Neutrophil (primary cell): ENCODE measurements at regions not wholly inside any gene's neighbourhood (a gene's known extent, or its start where the extent isn't known, plus 50 kb on each side); places are given as distances from the start of the nearest gene placed in this dataset.

Source experiments
- H3K27ac ChIP-seq: fragments of 200-600 bp; sonication (generic); 2 replicates; pipeline ENCODE4 v1.5.1; 2016; ENCODE audit warnings: mild to moderate bottlenecking, moderate library complexity
- H3K27me3 ChIP-seq: fragments of 200-600 bp; sonication (generic); 2 replicates; pipeline ENCODE4 v1.6.0; 2016; ENCODE audit warnings: mild to moderate bottlenecking
- H3K36me3 ChIP-seq: fragments of 200-600 bp; sonication (generic); 2 replicates; pipeline ENCODE4 v1.5.1; 2017
- H3K4me1 ChIP-seq, 2 experiments: fragments of 200-600 bp in 1 of 2; sonication (generic) in 1 of 2; 1 replicate in 1 of 2; 2 replicates in 1 of 2; pipeline versions ENCODE4 v1.5.1 to v1.6.1; 2013 to 2016; ENCODE audit warnings: low read depth in 1 of 2, low read length in 1 of 2, mild to moderate bottlenecking in 1 of 2, moderate library complexity in 1 of 2; ENCODE audit not compliant: control insufficient read depth in 1 of 2, insufficient read depth in 1 of 2
- H3K4me3 ChIP-seq, 2 experiments: fragments of 200-600 bp in 1 of 2; sonication (generic) in 1 of 2; 1 replicate in 1 of 2; 2 replicates in 1 of 2; pipeline ENCODE4 v1.5.1; 2013 to 2016; ENCODE audit warnings: low read depth in 1 of 2, low read length in 1 of 2, mild to moderate bottlenecking in 1 of 2, moderate library complexity in 1 of 2
- H3K9me3 ChIP-seq: fragments of 200-600 bp; sonication (generic); 2 replicates; pipeline ENCODE4 v1.5.1; 2016
- CTCF ChIP-seq: fragments of 200-600 bp; sonication (generic); IDR thresholded peaks from 2 replicates; pipeline ENCODE4 v1.5.1; 2016; ENCODE audit warnings: antibody characterized with exemption

GRCh38 chr11:92769112-92769511, 200.3 kb upstream of the MTNR1B start:
- no peak overlapping the region for H3K27ac ChIP-seq
- H3K9me3 ChIP-seq: no peaks in the 10 kb centered on the region
- peaks cover 0 to 3% of the 10 kb centered on the region in 2 experiments for H3K4me1 ChIP-seq
- no peaks in the 10 kb centered on the region for H3K27me3 ChIP-seq
- H3K36me3 ChIP-seq: no peaks in the 10 kb centered on the region
- no peak overlapping the region for H3K4me3 ChIP-seq
- no peak for TF ChIP-seq CTCF

GRCh38 chr11:92770419-92770818, 199.0 kb upstream of the MTNR1B start:
- no peaks in the 10 kb centered on the region for H3K9me3 ChIP-seq
- H3K4me3 ChIP-seq: no peak overlapping the region
- peaks cover 0 to 3% of the 10 kb centered on the region in 2 experiments for H3K4me1 ChIP-seq
- H3K27me3 ChIP-seq: no peaks in the 10 kb centered on the region
- no peaks in the 10 kb centered on the region for H3K36me3 ChIP-seq
- no peak for TF ChIP-seq CTCF
- H3K27ac ChIP-seq: no peak overlapping the region

- peaks cover 0 to 3% of the 10 kb centered on the region in 2 experiments for H3K4me1 ChIP-seq
- H3K4me3 ChIP-seq: no peak overlapping the region
- TF ChIP-seq CTCF: no peak
Observed at GRCh38 chr11:92770981-92771380, 198.5 kb upstream of the MTNR1B start.

GRCh38 chr11:92771701-92772100, 197.8 kb upstream of the MTNR1B start:
- Histone ChIP-seq H3K27me3 (no peaks in the 10 kb centered on the region), H3K36me3 (no peaks in the 10 kb centered on the region), H3K27ac (no peak overlapping the region), H3K4me3 (no peak overlapping the region), H3K9me3 (no peaks in the 10 kb centered on the region), H3K4me1 (peaks cover 0 to under 1% of the 10 kb centered on the region in 2 experiments)
- no peak for TF ChIP-seq CTCF

More at GRCh38 chr11:92770981-92771380, 198.5 kb upstream of the MTNR1B start:
- Histone ChIP-seq H3K27me3 (no peaks in the 10 kb centered on the region), H3K27ac (no peak overlapping the region), H3K36me3 (no peaks in the 10 kb centered on the region), H3K9me3 (no peaks in the 10 kb centered on the region)

- Histone ChIP-seq H3K27me3 (no peaks in the 10 kb centered on the region), H3K4me3 (no peak overlapping the region), H3K27ac (no peak overlapping the region), H3K36me3 (no peaks in the 10 kb centered on the region), H3K9me3 (no peaks in the 10 kb centered on the region), H3K4me1 (no peaks in the 10 kb centered on the region)
- no peak for TF ChIP-seq CTCF
Observed at GRCh38 chr11:92775003-92775676, 194.3 kb upstream of the MTNR1B start.
